ENCODE measurements at regions not wholly inside any gene's neighbourhood (a gene's known extent, or its start where the extent isn't known, plus 50 kb on each side); places are given as distances from the start of the nearest gene placed in this dataset.

GRCh38 chr3:103787164-103787871 is 1352.5 kb downstream of the ZPLD1 start:
- no peaks in the 10 kb centered on the region for H3K9me3 ChIP-seq (ENCODE audit: control insufficient read depth in 1 of 2, low read length in 2 of 2)
- H3K36me3 ChIP-seq (ENCODE audit: control insufficient read depth in 1 of 2, insufficient read depth in 2 of 2, low read length in 2 of 2), result no peaks in the 10 kb centered on the region
- H3K27me3 ChIP-seq (ENCODE audit: control insufficient read depth in 1 of 2, insufficient read depth in 2 of 2, low read length in 2 of 2), result no peaks in the 10 kb centered on the region
- no peak overlapping the region for H3K4me3 ChIP-seq (ENCODE audit: low read depth in 1 of 2, low read length in 2 of 2)
- H3K4me1 ChIP-seq (ENCODE audit: control insufficient read depth in 1 of 2, insufficient read depth in 2 of 2, low read length in 2 of 2), result no peaks in the 10 kb centered on the region
- H3K9ac ChIP-seq (ENCODE audit: low read depth in 1 of 2, low read length in 2 of 2), result no peak overlapping the region
- no peak overlapping the region for H3K27ac ChIP-seq (ENCODE audit: low read depth, low read length)

- Histone ChIP-seq H3K36me3 (ENCODE audit: control insufficient read depth in 1 of 2, insufficient read depth in 2 of 2, low read length in 2 of 2) (no peaks in the 10 kb centered on the region), H3K4me1 (ENCODE audit: control insufficient read depth in 1 of 2, insufficient read depth in 2 of 2, low read length in 2 of 2) (no peaks in the 10 kb centered on the region), H3K9me3 (ENCODE audit: control insufficient read depth in 1 of 2, low read length in 2 of 2) (no peaks in the 10 kb centered on the region), H3K27me3 (ENCODE audit: control insufficient read depth in 1 of 2, insufficient read depth in 2 of 2, low read length in 2 of 2) (no peaks in the 10 kb centered on the region), H3K27ac (ENCODE audit: low read depth, low read length) (no peak overlapping the region), H3K9ac (ENCODE audit: low read depth in 1 of 2, low read length in 2 of 2) (no peak overlapping the region), H3K4me3 (ENCODE audit: low read depth in 1 of 2, low read length in 2 of 2) (no peak overlapping the region)
Measured at GRCh38 chr3:103787879-103788278, 1353.1 kb downstream of the ZPLD1 start.

GRCh38 chr3:103791786-103792515 is 1357.1 kb downstream of the ZPLD1 start:
- Histone ChIP-seq H3K4me3 (ENCODE audit: low read depth in 1 of 2, low read length in 2 of 2) (no peak overlapping the region), H3K9me3 (ENCODE audit: control insufficient read depth in 1 of 2, low read length in 2 of 2) (no peaks in the 10 kb centered on the region), H3K9ac (ENCODE audit: low read depth in 1 of 2, low read length in 2 of 2) (no peak overlapping the region), H3K27ac (ENCODE audit: low read depth, low read length) (no peak overlapping the region), H3K4me1 (ENCODE audit: control insufficient read depth in 1 of 2, insufficient read depth in 2 of 2, low read length in 2 of 2) (no peaks in the 10 kb centered on the region), H3K36me3 (ENCODE audit: control insufficient read depth in 1 of 2, insufficient read depth in 2 of 2, low read length in 2 of 2) (no peaks in the 10 kb centered on the region), H3K27me3 (ENCODE audit: control insufficient read depth in 1 of 2, insufficient read depth in 2 of 2, low read length in 2 of 2) (no peaks in the 10 kb centered on the region)

- H3K9me3 ChIP-seq (ENCODE audit: control insufficient read depth in 1 of 2, low read length in 2 of 2), result no peaks in the 10 kb centered on the region
- no peaks in the 10 kb centered on the region for H3K36me3 ChIP-seq (ENCODE audit: control insufficient read depth in 1 of 2, insufficient read depth in 2 of 2, low read length in 2 of 2)
- H3K27me3 ChIP-seq (ENCODE audit: control insufficient read depth in 1 of 2, insufficient read depth in 2 of 2, low read length in 2 of 2), result no peaks in the 10 kb centered on the region
- H3K4me3 ChIP-seq (ENCODE audit: low read depth in 1 of 2, low read length in 2 of 2), result no peak overlapping the region
- H3K27ac ChIP-seq (ENCODE audit: low read depth, low read length), result no peak overlapping the region
- no peak overlapping the region for H3K9ac ChIP-seq (ENCODE audit: low read depth in 1 of 2, low read length in 2 of 2)
- no peaks in the 10 kb centered on the region for H3K4me1 ChIP-seq (ENCODE audit: control insufficient read depth in 1 of 2, insufficient read depth in 2 of 2, low read length in 2 of 2)
Measured at GRCh38 chr3:103794656-103795055, 1359.8 kb downstream of the ZPLD1 start.

GRCh38 chr3:103796068-103796467 is 1361.3 kb downstream of the ZPLD1 start:
- no peak overlapping the region for H3K27ac ChIP-seq (ENCODE audit: low read depth, low read length)
- H3K4me1 ChIP-seq (ENCODE audit: control insufficient read depth in 1 of 2, insufficient read depth in 2 of 2, low read length in 2 of 2), result no peaks in the 10 kb centered on the region
- H3K27me3 ChIP-seq (ENCODE audit: control insufficient read depth in 1 of 2, insufficient read depth in 2 of 2, low read length in 2 of 2), result no peaks in the 10 kb centered on the region
- no peak overlapping the region for H3K9ac ChIP-seq (ENCODE audit: low read depth in 1 of 2, low read length in 2 of 2)
- H3K4me3 ChIP-seq (ENCODE audit: low read depth in 1 of 2, low read length in 2 of 2), result no peak overlapping the region
- H3K9me3 ChIP-seq (ENCODE audit: control insufficient read depth in 1 of 2, low read length in 2 of 2), result peaks cover 0 to 2% of the 10 kb centered on the region in 2 donors
- H3K36me3 ChIP-seq (ENCODE audit: control insufficient read depth in 1 of 2, insufficient read depth in 2 of 2, low read length in 2 of 2), result no peaks in the 10 kb centered on the region

GRCh38 chr3:103803787-103804186 is 1369.0 kb downstream of the ZPLD1 start:
- no peak overlapping the region for H3K4me3 ChIP-seq (ENCODE audit: low read depth in 1 of 2, low read length in 2 of 2)
- H3K27ac ChIP-seq (ENCODE audit: low read depth, low read length), result no peak overlapping the region
- H3K27me3 ChIP-seq (ENCODE audit: control insufficient read depth in 1 of 2, insufficient read depth in 2 of 2, low read length in 2 of 2), result no peaks in the 10 kb centered on the region
- no peak overlapping the region for H3K9ac ChIP-seq (ENCODE audit: low read depth in 1 of 2, low read length in 2 of 2)
- H3K4me1 ChIP-seq (ENCODE audit: control insufficient read depth in 1 of 2, insufficient read depth in 2 of 2, low read length in 2 of 2), result no peaks in the 10 kb centered on the region
- H3K9me3 ChIP-seq (ENCODE audit: control insufficient read depth in 1 of 2, low read length in 2 of 2), result peaks cover 7 to 11% of the 10 kb centered on the region in 2 donors
- H3K36me3 ChIP-seq (ENCODE audit: control insufficient read depth in 1 of 2, insufficient read depth in 2 of 2, low read length in 2 of 2), result no peaks in the 10 kb centered on the region

GRCh38 chr3:103810167-103810566 is 1375.4 kb downstream of the ZPLD1 start:
- H3K4me1 ChIP-seq (ENCODE audit: control insufficient read depth in 1 of 2, insufficient read depth in 2 of 2, low read length in 2 of 2), result no peaks in the 10 kb centered on the region
- peaks cover 10 to 15% of the 10 kb centered on the region in 2 donors for H3K9me3 ChIP-seq (ENCODE audit: control insufficient read depth in 1 of 2, low read length in 2 of 2)
- no peak overlapping the region for H3K4me3 ChIP-seq (ENCODE audit: low read depth in 1 of 2, low read length in 2 of 2)
- H3K27me3 ChIP-seq (ENCODE audit: control insufficient read depth in 1 of 2, insufficient read depth in 2 of 2, low read length in 2 of 2), result no peaks in the 10 kb centered on the region
- no peak overlapping the region for H3K9ac ChIP-seq (ENCODE audit: low read depth in 1 of 2, low read length in 2 of 2)
- H3K27ac ChIP-seq (ENCODE audit: low read depth, low read length), result no peak overlapping the region
- H3K36me3 ChIP-seq (ENCODE audit: control insufficient read depth in 1 of 2, insufficient read depth in 2 of 2, low read length in 2 of 2), result no peaks in the 10 kb centered on the region

- Histone ChIP-seq H3K4me3 (ENCODE audit: low read depth in 1 of 2, low read length in 2 of 2) (no peak overlapping the region), H3K27ac (ENCODE audit: low read depth, low read length) (no peak overlapping the region), H3K9ac (ENCODE audit: low read depth in 1 of 2, low read length in 2 of 2) (no peak overlapping the region), H3K27me3 (ENCODE audit: control insufficient read depth in 1 of 2, insufficient read depth in 2 of 2, low read length in 2 of 2) (no peaks in the 10 kb centered on the region), H3K36me3 (ENCODE audit: control insufficient read depth in 1 of 2, insufficient read depth in 2 of 2, low read length in 2 of 2) (no peaks in the 10 kb centered on the region), H3K9me3 (ENCODE audit: control insufficient read depth in 1 of 2, low read length in 2 of 2) (peaks cover 3 to 10% of the 10 kb centered on the region in 2 donors), H3K4me1 (ENCODE audit: control insufficient read depth in 1 of 2, insufficient read depth in 2 of 2, low read length in 2 of 2) (no peaks in the 10 kb centered on the region)
Measured at GRCh38 chr3:103813955-103814354, 1379.1 kb downstream of the ZPLD1 start.

- Histone ChIP-seq H3K4me3 (ENCODE audit: low read depth in 1 of 2, low read length in 2 of 2) (no peak overlapping the region), H3K9me3 (ENCODE audit: control insufficient read depth in 1 of 2, low read length in 2 of 2) (peaks cover 0 to 5% of the 10 kb centered on the region in 2 donors), H3K4me1 (ENCODE audit: control insufficient read depth in 1 of 2, insufficient read depth in 2 of 2, low read length in 2 of 2) (no peaks in the 10 kb centered on the region), H3K36me3 (ENCODE audit: control insufficient read depth in 1 of 2, insufficient read depth in 2 of 2, low read length in 2 of 2) (no peaks in the 10 kb centered on the region), H3K27me3 (ENCODE audit: control insufficient read depth in 1 of 2, insufficient read depth in 2 of 2, low read length in 2 of 2) (no peaks in the 10 kb centered on the region), H3K9ac (ENCODE audit: low read depth in 1 of 2, low read length in 2 of 2) (no peak overlapping the region), H3K27ac (ENCODE audit: low read depth, low read length) (no peak overlapping the region)
Measured at GRCh38 chr3:103818398-103818797, 1383.6 kb downstream of the ZPLD1 start.

- H3K9me3 ChIP-seq (ENCODE audit: control insufficient read depth in 1 of 2, low read length in 2 of 2), result peaks cover 0 to 5% of the 10 kb centered on the region in 2 donors
- no peak overlapping the region for H3K27ac ChIP-seq (ENCODE audit: low read depth, low read length)
Measured at GRCh38 chr3:103818800-103819199, 1384.0 kb downstream of the ZPLD1 start.

More at GRCh38 chr3:103818800-103819199, 1384.0 kb downstream of the ZPLD1 start:
- H3K9ac ChIP-seq (ENCODE audit: low read depth in 1 of 2, low read length in 2 of 2), result no peak overlapping the region
- H3K4me3 ChIP-seq (ENCODE audit: low read depth in 1 of 2, low read length in 2 of 2), result no peak overlapping the region
- H3K36me3 ChIP-seq (ENCODE audit: control insufficient read depth in 1 of 2, insufficient read depth in 2 of 2, low read length in 2 of 2), result no peaks in the 10 kb centered on the region
- no peaks in the 10 kb centered on the region for H3K27me3 ChIP-seq (ENCODE audit: control insufficient read depth in 1 of 2, insufficient read depth in 2 of 2, low read length in 2 of 2)
- H3K4me1 ChIP-seq (ENCODE audit: control insufficient read depth in 1 of 2, insufficient read depth in 2 of 2, low read length in 2 of 2), result no peaks in the 10 kb centered on the region
